Astrocyte of the cerebellum (primary cell): ENCODE measurements at regions not wholly inside any gene's neighbourhood (a gene's known extent, or its start where the extent isn't known, plus 50 kb on each side); places are given as distances from the start of the nearest gene placed in this dataset.

Experiments
- DNase-seq: peaks from one replicate; pipeline ENCODE4 v3.0.0-alpha.2; 2011; ENCODE audit warnings: low read depth
- H3K4me3 ChIP-seq: 2 replicates; pipeline ENCODE4 v1.5.1; 2011; ENCODE audit warnings: mild to moderate bottlenecking, low read depth, low read length, moderate library complexity
- in situ Hi-C: cut with HindIII; loops from 2 replicates; pipeline ENCODE4 v1.10.0; 2017; ENCODE audit warnings: low sequenced_read_pairs
- TF ChIP-seq, protein P1 (sequence below): IDR thresholded peaks from 2 replicates; pipeline ENCODE4 v1.5.1; 2012; ENCODE audit warnings: low read length, low read depth, moderate library complexity, mild to moderate bottlenecking; ENCODE audit errors: missing control alignments

DNA sequence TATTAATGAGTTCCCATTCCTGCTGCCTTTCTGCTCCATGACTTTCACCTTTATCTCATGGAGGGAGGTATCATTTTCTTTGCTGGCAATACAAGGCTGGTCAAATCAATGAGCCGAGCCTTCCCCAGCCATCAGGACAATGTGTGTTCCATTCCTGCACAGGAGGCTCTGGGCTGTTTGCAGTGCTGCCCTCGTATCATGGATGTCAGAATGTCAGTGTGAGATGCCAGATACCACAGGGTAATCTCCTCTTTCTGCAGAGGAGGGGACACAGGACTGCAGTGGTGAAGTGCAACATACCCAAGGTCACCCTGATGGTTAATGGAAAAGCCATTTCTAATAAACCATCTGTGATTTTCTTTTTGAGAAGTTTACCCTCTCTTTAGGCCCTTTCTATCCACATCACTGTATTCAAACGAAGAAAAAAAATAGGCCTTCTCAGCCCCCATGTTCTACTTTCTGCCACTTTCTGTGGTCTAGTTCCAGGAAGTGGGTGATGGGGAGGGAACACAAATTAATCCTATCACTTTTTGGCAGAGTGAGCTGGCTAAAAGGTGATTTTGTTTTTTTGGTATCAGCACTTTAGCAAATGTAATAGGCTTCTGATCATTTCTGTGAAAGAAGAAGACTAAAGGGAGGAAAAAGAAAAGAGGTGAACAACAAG lies 490.2 kb upstream of the BOD1L1 start:
- in situ Hi-C loops: no loop called here
- DNase-seq: no peak
- no peak overlapping the region for H3K4me3 ChIP-seq

DNA sequence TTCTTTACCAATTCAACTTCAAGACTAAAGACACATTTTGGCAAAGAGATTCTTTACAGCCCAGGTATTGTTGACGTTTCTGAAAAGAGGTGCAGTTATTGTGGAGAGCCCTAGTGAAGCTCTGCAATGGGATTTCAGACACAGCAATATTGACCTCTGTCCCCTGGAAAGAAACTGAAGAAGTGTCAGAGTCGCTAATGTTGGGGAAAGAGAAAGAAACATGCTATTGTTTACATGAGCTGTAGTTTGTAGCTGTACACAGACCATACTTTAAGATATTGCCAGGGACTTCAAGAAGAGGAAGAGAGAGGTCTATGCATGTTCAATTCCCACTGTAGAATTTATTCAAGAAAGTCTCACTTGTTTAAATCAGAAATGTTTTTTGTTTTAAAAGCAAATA lies 497.3 kb upstream of the BOD1L1 start:
- in situ Hi-C loops: no loop called here
- DNase-seq: no peak
- TF ChIP-seq, protein P1, sequence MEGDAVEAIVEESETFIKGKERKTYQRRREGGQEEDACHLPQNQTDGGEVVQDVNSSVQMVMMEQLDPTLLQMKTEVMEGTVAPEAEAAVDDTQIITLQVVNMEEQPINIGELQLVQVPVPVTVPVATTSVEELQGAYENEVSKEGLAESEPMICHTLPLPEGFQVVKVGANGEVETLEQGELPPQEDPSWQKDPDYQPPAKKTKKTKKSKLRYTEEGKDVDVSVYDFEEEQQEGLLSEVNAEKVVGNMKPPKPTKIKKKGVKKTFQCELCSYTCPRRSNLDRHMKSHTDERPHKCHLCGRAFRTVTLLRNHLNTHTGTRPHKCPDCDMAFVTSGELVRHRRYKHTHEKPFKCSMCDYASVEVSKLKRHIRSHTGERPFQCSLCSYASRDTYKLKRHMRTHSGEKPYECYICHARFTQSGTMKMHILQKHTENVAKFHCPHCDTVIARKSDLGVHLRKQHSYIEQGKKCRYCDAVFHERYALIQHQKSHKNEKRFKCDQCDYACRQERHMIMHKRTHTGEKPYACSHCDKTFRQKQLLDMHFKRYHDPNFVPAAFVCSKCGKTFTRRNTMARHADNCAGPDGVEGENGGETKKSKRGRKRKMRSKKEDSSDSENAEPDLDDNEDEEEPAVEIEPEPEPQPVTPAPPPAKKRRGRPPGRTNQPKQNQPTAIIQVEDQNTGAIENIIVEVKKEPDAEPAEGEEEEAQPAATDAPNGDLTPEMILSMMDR: no peak
- H3K4me3 ChIP-seq: no peak overlapping the region

More for the DNA sequence above, 490.2 kb upstream of the BOD1L1 start:
- TF ChIP-seq, protein P1: no peak

DNA sequence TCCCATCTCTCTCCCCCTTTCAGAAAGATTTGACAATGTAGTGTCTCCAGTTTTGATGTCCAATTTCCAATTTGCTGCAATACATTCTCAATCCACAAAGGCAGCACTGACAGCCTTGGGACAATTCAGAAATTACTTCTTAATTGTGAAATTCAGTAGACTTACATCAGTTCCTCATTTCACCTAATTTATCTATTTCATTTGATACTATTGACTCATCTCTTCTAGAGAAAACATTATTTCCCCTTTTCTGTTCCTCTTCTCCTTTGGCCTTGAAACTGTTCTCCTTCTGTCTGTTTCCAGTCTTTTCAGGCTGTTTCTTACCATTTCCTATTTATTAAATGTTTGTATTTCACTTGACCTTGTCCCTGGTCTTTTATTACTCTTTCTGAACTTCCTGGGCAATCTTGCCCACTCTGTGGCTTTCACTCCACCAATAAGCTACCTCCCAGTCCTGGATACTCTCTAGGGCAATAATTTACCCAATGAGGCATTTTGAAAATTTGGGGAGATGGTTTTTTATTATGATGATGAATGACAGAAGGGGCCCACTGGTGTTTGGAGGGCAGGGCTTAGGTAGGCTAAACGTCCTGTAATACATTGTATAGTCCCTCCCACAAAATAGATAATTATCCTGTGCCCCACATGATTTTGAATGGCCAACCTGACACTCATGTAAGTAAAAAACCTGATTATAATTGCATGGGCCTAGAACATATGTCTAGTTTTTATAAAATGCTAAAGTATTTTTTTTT lies 498.0 kb upstream of the BOD1L1 start:
- TF ChIP-seq, protein P1: no peak
- no peak overlapping the region for H3K4me3 ChIP-seq
- no peak for DNase-seq
- in situ Hi-C loops: no loop called here

DNA sequence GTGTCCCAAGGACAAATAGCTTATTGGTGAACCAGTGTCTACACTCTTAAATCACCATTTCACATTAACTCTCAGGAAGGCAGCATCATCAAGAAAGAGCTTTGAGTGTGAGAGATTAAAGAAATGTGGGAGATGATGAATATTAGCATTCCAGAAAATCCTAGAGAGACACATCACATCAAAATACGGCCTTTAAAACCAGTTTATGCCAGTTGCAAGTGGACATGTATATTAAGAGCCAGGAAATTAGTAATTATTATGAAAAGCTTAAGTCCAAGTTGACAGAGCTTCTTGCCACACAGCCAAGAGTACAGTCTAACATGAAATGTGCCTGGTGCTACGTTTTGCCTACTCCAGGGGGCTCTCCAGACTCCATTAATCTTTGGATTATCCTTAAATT lies 503.0 kb upstream of the BOD1L1 start:
- in situ Hi-C loops: no loop called here
- no peak for DNase-seq
- TF ChIP-seq, protein P1: no peak
- no peak overlapping the region for H3K4me3 ChIP-seq

DNA sequence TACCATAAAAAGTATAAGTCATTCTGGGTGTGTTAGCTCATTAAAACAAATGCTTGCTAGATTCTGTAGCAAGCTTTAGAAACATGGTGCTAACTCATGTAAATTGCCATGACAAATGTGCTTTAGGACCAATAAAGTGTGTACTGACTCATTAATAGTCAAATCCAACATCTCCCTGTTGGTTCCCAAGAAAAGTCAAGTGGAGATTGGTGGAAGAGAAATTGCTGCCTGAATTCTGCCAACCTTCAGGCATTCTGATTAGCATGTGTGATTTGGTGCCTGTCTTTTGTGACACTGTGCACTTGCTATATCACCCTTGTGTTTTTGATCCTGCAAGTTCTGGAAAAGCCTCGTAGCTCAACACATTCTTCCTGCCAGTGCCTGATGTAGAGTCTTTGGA lies 503.8 kb upstream of the BOD1L1 start:
- in situ Hi-C loops: no loop called here
- TF ChIP-seq, protein P1: no peak
- no peak for DNase-seq
- H3K4me3 ChIP-seq: no peak overlapping the region

DNA sequence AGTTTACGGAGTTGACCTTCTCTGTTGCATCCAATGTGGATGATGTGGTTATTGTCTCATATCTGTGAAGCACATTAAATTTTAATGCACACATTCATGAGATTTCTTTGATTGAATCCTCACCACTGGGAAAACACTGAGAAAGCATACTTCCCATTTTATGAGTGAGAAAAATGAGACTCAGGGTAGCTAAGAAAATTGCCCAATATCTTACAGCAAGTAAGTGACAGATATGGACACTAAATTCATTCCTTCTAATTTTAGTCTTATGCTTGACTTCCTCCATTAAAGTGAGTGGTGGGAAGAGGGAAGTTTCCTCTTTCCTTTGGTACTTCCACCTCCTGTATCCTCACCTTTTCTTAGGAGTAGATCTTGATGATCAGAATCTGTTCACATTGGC lies 504.8 kb upstream of the BOD1L1 start:
- H3K4me3 ChIP-seq: no peak overlapping the region
- DNase-seq: no peak
- in situ Hi-C loops: no loop called here
- TF ChIP-seq, protein P1: no peak
